ENCODE measurements at regions not wholly inside any gene's neighbourhood (a gene's known extent, or its start where the extent isn't known, plus 50 kb on each side); places are given as distances from the start of the nearest gene placed in this dataset.
"Not testable (repeated sequence)": the region's sequence is repeated elsewhere in the genome, so short reads cannot be mapped to it uniquely, and the experiment has no call there.

GRCh38 chr4:151563194-151563593, 154.2 kb downstream of the FHIP1A start:
- DNase-seq (ENCODE audit: low read depth) = no peak

GRCh38 chr4:151564321-151564720, 155.3 kb downstream of the FHIP1A start:
- DNase-seq (ENCODE audit: low read depth) = no peak

GRCh38 chr4:151565583-151565982, 156.6 kb downstream of the FHIP1A start:
- no peak for DNase-seq (ENCODE audit: low read depth)

DNA sequence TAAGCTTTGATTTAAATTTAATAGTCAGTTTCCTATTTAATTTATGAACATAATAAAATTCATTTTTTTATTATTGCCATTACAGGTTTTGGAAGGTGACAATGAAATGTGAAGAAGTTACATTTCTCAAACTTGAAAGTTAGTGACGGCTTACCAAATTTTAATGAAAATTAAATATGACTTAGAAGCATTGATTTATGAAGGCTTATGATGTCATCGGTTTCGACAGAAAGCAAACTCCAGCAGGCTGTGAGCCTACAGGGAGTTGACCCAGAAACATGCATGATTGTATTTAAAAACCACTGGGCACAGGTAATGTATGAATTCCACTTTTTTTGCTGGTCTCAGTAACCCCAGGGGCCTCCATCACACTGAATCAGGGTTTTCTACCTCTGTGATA, 157.1 kb downstream of the FHIP1A start:
- no peak for DNase-seq (ENCODE audit: low read depth)

- no peak for DNase-seq (ENCODE audit: low read depth)
These were observed 158.1 kb downstream of the FHIP1A start for GRCh38 chr4:151567056-151567455.

DNA sequence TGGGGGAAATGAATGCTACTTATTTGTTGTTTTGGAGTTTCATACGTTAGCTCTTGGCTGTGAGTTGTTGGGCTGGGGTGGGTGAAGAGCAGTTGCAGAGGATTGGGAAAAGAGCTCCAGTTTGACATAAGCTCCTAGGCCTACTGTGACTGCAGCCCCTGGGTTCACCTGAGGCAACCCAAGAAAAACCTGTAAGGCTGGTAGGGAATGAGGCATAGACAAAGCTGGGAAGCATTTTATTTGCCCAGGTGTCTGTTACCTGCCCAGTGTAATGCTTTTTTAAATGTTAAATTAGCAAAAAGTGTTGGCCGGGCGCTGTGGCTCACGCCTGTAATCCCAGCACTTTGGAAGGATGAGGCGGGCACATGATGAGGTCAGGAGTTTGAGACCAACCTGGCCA, 160.0 kb downstream of the FHIP1A start:
- no peak for DNase-seq (ENCODE audit: low read depth)

DNA sequence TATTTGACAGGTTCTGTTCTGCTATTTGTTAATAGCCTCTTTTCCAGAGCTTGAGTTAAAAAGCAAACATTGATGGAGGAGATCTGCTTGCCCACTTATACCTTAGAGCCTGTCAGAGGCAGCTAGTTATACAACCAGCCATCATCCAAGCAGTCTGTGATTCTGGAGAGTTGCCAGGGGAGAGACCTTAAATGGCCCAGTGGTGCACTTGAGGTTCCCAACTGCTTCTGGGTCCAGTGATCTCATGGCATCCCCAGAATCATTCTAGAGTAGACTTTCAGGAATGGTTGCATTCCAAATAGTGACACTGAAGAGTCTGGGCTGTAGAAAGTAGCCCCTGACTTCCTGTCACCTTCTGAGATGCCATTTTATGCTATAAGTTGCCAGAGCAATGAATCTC, 160.7 kb downstream of the FHIP1A start:
- DNase-seq (ENCODE audit: low read depth) = no peak

GRCh38 chr4:151573474-151573873, 164.5 kb downstream of the FHIP1A start:
- no peak for DNase-seq (ENCODE audit: low read depth)

- no peak for DNase-seq (ENCODE audit: low read depth)
These were observed 165.0 kb downstream of the FHIP1A start for GRCh38 chr4:151573945-151574344.

DNA sequence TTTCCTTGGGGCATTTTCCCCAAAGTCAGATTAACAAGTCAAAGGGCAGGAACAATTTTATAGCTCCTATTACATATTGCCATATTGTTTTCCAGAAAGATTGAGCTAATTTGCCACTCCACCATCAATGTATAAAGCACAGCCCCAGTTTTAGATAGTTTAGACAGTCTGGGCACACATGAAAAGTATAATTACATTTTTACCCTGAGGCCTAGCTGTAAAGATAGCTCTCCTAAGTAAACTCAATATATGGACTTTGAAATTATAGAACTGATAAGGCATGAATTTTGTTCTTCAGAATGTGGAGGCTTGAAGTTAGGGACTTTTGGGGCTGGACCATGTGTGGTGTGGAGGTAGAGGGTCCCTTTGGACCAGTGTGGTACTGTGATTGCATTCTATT, 166.0 kb downstream of the FHIP1A start:
- no peak for DNase-seq (ENCODE audit: low read depth)

DNA sequence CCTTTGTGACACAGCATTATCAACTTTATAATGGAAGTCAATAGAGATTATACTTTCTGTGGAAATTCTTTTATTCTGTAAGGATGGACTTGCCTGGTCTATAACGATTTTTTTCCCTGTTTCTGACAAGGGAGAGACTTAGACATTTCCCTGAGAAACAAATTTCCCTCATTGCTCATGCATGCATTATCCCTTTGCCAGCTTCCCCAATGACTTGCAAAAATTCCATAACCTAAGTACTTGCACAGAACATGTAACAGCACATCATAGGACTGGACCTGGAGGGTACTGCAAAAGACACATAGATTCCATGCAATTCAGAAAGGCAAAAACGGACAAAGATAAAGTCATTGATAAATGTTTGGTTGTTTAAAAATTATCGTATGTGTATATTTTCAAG, 166.7 kb downstream of the FHIP1A start:
- DNase-seq (ENCODE audit: low read depth) = no peak

DNA sequence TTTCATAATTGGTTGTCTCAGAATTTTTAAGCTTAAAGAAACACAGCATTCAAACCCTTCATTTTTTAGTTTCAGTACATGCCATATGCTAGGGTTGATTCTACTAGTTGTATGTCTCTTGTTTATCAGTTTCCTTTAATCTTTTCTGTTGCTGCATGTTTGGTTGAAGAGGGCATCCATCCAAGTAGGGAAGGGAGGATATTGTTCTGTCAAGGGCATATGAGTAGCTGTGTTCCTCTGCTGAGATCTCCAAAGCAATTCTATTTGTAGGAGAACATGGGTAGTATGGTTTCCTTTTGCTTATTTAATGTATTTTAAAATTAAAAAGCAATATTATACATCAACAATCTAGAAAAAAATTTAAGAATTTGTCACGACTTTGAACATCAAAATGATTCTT, 167.7 kb downstream of the FHIP1A start:
- DNase-seq (ENCODE audit: low read depth) = no peak

GRCh38 chr4:151581570-151581969, 172.6 kb downstream of the FHIP1A start:
- no peak for DNase-seq (ENCODE audit: low read depth)

GRCh38 chr4:151582098-151582497, 173.1 kb downstream of the FHIP1A start:
- no peak for DNase-seq (ENCODE audit: low read depth)

- DNase-seq (ENCODE audit: low read depth) = no peak
These were observed 174.4 kb downstream of the FHIP1A start for GRCh38 chr4:151583157-151583914.

- DNase-seq (ENCODE audit: low read depth) = no peak
These were observed 175.1 kb downstream of the FHIP1A start for GRCh38 chr4:151584101-151584500.

DNA sequence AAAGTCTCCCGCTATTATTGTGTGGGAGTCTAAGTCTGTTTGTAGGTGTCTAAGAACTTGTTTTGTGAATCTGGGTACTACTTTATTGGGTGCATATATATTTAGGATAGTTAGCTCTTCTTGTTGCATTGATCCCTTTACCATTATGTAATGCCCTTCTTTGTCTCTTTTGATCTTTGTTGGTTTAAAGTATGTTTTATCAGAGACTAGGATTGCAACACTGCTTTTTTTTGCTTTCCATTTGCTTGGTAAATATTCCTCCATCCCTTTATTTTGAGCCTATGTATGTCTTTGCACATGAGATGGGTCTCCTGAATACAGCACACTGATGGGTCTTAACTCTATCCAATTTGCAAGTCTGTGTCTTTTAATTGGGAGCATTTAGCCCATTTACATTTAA, 165.2 kb downstream of the GATB start:
- not testable (repeated sequence) for DNase-seq (ENCODE audit: low read depth)

- DNase-seq (ENCODE audit: low read depth) = not testable (repeated sequence)
These were observed 163.1 kb downstream of the GATB start for GRCh38 chr4:151597691-151598090.

GRCh38 chr4:151599863-151600262, 160.9 kb downstream of the GATB start:
- no peak for DNase-seq (ENCODE audit: low read depth)

- DNase-seq (ENCODE audit: low read depth) = no peak
These were observed 160.4 kb downstream of the GATB start for GRCh38 chr4:151600432-151600831.

GRCh38 chr4:151603377-151603776, 157.4 kb downstream of the GATB start:
- DNase-seq (ENCODE audit: low read depth) = no peak

GRCh38 chr4:151604238-151604637, 156.6 kb downstream of the GATB start:
- DNase-seq (ENCODE audit: low read depth) = no peak

DNA sequence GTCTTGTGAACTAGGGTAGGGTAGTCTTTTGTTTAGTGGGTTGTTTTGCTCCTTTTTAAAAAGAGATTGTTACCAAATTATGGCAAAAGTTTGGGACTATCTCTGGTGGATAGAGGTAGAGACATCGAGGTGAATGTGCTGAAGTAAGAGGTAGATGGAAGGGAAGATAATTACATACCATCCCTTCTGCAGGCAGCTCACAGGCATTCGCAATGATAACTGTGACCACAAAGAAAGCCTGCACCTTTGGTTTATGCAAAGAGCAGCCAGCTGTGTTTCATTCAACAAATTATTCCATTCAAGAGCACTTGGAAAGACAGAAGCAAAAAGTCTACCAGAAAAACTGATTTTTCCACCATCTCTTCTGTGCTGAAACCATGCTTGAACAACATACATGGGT, 155.6 kb downstream of the GATB start:
- no peak for DNase-seq (ENCODE audit: low read depth)

DNA sequence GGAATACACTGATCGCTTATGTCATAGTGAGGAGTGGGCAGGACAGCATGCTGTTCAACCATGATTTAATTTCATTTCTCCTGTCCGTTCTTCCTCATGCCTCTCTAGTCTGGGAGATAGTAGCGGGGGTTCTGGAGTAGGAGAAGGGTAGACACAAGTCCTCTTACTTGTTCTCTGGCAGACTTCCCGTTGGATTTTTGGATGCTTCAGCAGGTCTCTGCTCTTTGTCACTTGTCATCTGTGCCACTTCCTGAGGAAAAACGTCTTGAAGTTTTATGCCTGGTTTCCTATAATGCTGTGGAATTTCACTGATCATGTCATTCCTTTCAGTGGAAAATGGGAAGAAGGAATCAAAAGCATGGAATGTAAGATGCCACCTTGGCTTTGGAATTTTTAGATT, 154.7 kb downstream of the GATB start:
- no peak for DNase-seq (ENCODE audit: low read depth)
